Endothelial cell of umbilical vein (primary cell): ENCODE measurements at regions not wholly inside any gene's neighbourhood (a gene's known extent, or its start where the extent isn't known, plus 50 kb on each side); places are given as distances from the start of the nearest gene placed in this dataset.

ENCODE experiments used
- BruUV-seq: library from RNA; stranded (reverse); fragments of 400-500 nt; replicated peaks from 2 replicates; lab custom pipeline; 2021; lab: Mats Ljungman, UMichigan
- CTCF ChIA-PET: fragments of 300-600, 350-600 bp; sonication (Branson Sonifier 250); formaldehyde crosslinking; loops from one replicate; lab custom pipeline; 2021; ENCODE audit warnings: antibody characterized with exemption, inconsistent platforms; lab: Charles Lee
- POLR2A ChIA-PET: fragments of 300-600, 350-600 bp; sonication (Branson Sonifier 250); formaldehyde crosslinking; loops from one replicate; lab custom pipeline; 2021; ENCODE audit warnings: antibody characterized with exemption, inconsistent platforms; lab: Charles Lee
- DNase-seq: peaks from one replicate; pipeline ENCODE4 v3.0.0-alpha.2; 2011; ENCODE audit warnings: low read depth, low spot score
- FAIRE-seq: peaks from 2 replicates; lab custom pipeline; 2011; peaks lifted over from hg19 to GRCh38; lab: Jason Lieb, UNC
- H2AFZ ChIP-seq: 2 replicates; pipeline ENCODE4 v1.6.0; 2012; ENCODE audit warnings: low read depth, low read length, control low read depth, inconsistent platforms
- H3K27ac ChIP-seq: 2 replicates; pipeline ENCODE4 v1.5.1; 2011; ENCODE audit warnings: low read depth, mild to moderate bottlenecking, control low read depth, low read length, moderate library complexity; ENCODE audit not compliant: insufficient read depth
- H3K27me3 ChIP-seq, 2 experiments: 2 replicates each; pipeline versions ENCODE4 v1.6.0 to v1.6.1; 2011; ENCODE audit warnings: low read length in 2 of 2, mixed read lengths in 1 of 2; ENCODE audit not compliant: control insufficient read depth in 2 of 2, insufficient read depth in 2 of 2
- H3K36me3 ChIP-seq, 2 experiments: 2 replicates in 1 of 2; 3 replicates in 1 of 2; pipeline ENCODE4 v1.5.1; 2011; ENCODE audit warnings: low read length in 2 of 2, mild to moderate bottlenecking in 1 of 2, moderate library complexity in 1 of 2; ENCODE audit not compliant: control insufficient read depth in 2 of 2, insufficient read depth in 2 of 2; ENCODE audit errors: extremely low read depth in 1 of 2
- H3K4me1 ChIP-seq: 3 replicates; pipeline ENCODE4 v1.5.1; 2011; ENCODE audit warnings: mild to moderate bottlenecking, low read length; ENCODE audit not compliant: control insufficient read depth, insufficient read depth; ENCODE audit errors: extremely low read depth
- H3K4me2 ChIP-seq: 2 replicates; pipeline ENCODE4 v1.6.1; 2011; ENCODE audit warnings: low read length, control low read depth, mixed read lengths; ENCODE audit not compliant: insufficient read depth
- H3K4me3 ChIP-seq, 3 experiments: fragments of 200-600 bp in 1 of 3; sonication (generic), shearing (Covaris generic) in 1 of 3; replicated peaks in 1 of 3; 2 replicates each; pipeline ENCODE4 v1.5.1; 2011 to 2016; ENCODE audit warnings: control low read depth in 3 of 3, low read length in 3 of 3, mild to moderate bottlenecking in 2 of 3, inconsistent platforms in 1 of 3, low read depth in 1 of 3, moderate library complexity in 1 of 3; ENCODE audit not compliant: insufficient read depth in 1 of 3
- H3K79me2 ChIP-seq: 2 replicates; pipeline ENCODE4 v1.6.0; 2012; ENCODE audit warnings: low read length, inconsistent platforms; ENCODE audit not compliant: control insufficient read depth, insufficient read depth
- H3K9ac ChIP-seq: replicated peaks from 2 replicates; pipeline ENCODE3; 2011; ENCODE audit warnings: low read length, control low read depth; ENCODE audit not compliant: insufficient read depth; ENCODE audit errors: extremely low read depth
- H3K9me1 ChIP-seq: replicated peaks from 3 replicates; pipeline ENCODE4 v1.6.0; 2011; ENCODE audit warnings: mild to moderate bottlenecking, low read length; ENCODE audit not compliant: control insufficient read depth, insufficient read depth; ENCODE audit errors: extremely low read depth
- H3K9me3 ChIP-seq: replicated peaks from 2 replicates; pipeline ENCODE4 v1.5.1; 2012; ENCODE audit warnings: low read length, inconsistent platforms; ENCODE audit not compliant: control insufficient read depth, insufficient read depth
- H4K20me1 ChIP-seq: replicated peaks from 2 replicates; pipeline ENCODE3; 2011; ENCODE audit warnings: mild to moderate bottlenecking, low read length; ENCODE audit not compliant: control insufficient read depth, insufficient read depth; ENCODE audit errors: extremely low read depth
- CTCF ChIP-seq, 2 donors: IDR thresholded peaks; 1 replicate in 1 of 2; 2 replicates in 1 of 2; pipeline ENCODE4 v1.5.1; 2011; ENCODE audit warnings: low read length in 2 of 2, mild to moderate bottlenecking in 2 of 2, moderate library complexity in 2 of 2, control low read depth in 1 of 2, inconsistent platforms in 1 of 2, low read depth in 1 of 2; ENCODE audit not compliant: insufficient read depth in 1 of 2; ENCODE audit errors: extremely low read depth in 1 of 2
- EZH2 ChIP-seq: IDR thresholded peaks from 2 replicates; pipeline ENCODE4 v1.6.1; 2012; ENCODE audit warnings: borderline replicate concordance, low read depth, mild to moderate bottlenecking, moderate library complexity, low read length, inconsistent platforms; ENCODE audit not compliant: severe bottlenecking
- FOS ChIP-seq: IDR thresholded peaks from 2 replicates; pipeline ENCODE4 v1.6.1; 2011; ENCODE audit warnings: mild to moderate bottlenecking, low read length, moderate library complexity, borderline replicate concordance; ENCODE audit not compliant: insufficient read depth
- GATA2 ChIP-seq: IDR thresholded peaks from 2 replicates; pipeline ENCODE4 v1.7.0; 2011; ENCODE audit warnings: low read depth, mild to moderate bottlenecking, moderate library complexity, mixed read lengths, low read length; ENCODE audit not compliant: insufficient read length, insufficient read depth
- JUN ChIP-seq: IDR thresholded peaks from 2 replicates; pipeline ENCODE4 v1.6.1; 2011; ENCODE audit warnings: borderline replicate concordance, low read depth; ENCODE audit not compliant: insufficient read length, insufficient read depth
- MAX ChIP-seq: IDR thresholded peaks from 2 replicates; pipeline ENCODE4 v1.6.1; 2011; ENCODE audit not compliant: insufficient read depth, insufficient read length
- MYC ChIP-seq: IDR thresholded peaks from one replicate; pipeline ENCODE4 v1.6.1; 2011; ENCODE audit warnings: mild to moderate bottlenecking, low read depth, low read length
- POLR2A ChIP-seq: IDR thresholded peaks from 2 replicates; pipeline ENCODE4 v1.6.1; 2012; ENCODE audit warnings: low read depth, mild to moderate bottlenecking, control low read depth, low read length
- POLR2AphosphoS5 ChIP-seq: IDR thresholded peaks from 2 replicates; pipeline ENCODE4 v1.6.1; 2012; ENCODE audit warnings: low read depth, mild to moderate bottlenecking, control low read depth, low read length, moderate library complexity; ENCODE audit not compliant: insufficient read depth
- dilution Hi-C: fragments of 300-500 bp; cut with MboI; formaldehyde crosslinking; loops from one replicate; pipeline ENCODE4 v1.15.0; 2019; ENCODE audit warnings: low sequenced_read_pairs; ENCODE audit not compliant: extremely low pct_ligation_motif_present
- intact Hi-C: fragments of 100-400 bp; cut with micrococcal nuclease; formaldehyde crosslinking; loops from one replicate; pipeline ENCODE4 v1.10.0; 2022

GRCh38 chr6:148223424-148223842, 119.2 kb upstream of the SASH1 start:
- no peaks in the 10 kb centered on the region for H4K20me1 ChIP-seq
- no peak overlapping the region for H3K27ac ChIP-seq
- POLR2A ChIA-PET = no interaction called here
- peak; percentile 28 for DNase-seq
- no TSS peak for BruUV-seq
- intact Hi-C loops (no loop called here), dilution Hi-C loops (no loop called here)
- no peak overlapping the region for H3K9ac ChIP-seq
- H3K9me3 ChIP-seq = no peaks in the 10 kb centered on the region
- CTCF ChIA-PET = interaction anchor here (0.9 to 1.5 kb wide), 7 partner anchors 9 to 91 kb away, joined by 3 to 6 read pairs (median 3); no protein-coding TSS in a partner anchor
- no peaks in the 10 kb centered on the region for H3K27me3 ChIP-seq
- no peaks in the 10 kb centered on the region for H3K79me2 ChIP-seq
- H3K4me1 ChIP-seq = no peaks in the 10 kb centered on the region
- no peaks in the 10 kb centered on the region for H3K36me3 ChIP-seq
- no peak overlapping the region for H3K4me2 ChIP-seq
- no peaks in the 10 kb centered on the region for H3K9me1 ChIP-seq
- H3K4me3 ChIP-seq = no peak overlapping the region
- TF ChIP-seq MAX (no peak), FOS (peak; percentile 83)
- H2AFZ ChIP-seq = no peak overlapping the region
- no peak for FAIRE-seq

- POLR2A ChIA-PET = no interaction called here
- no peak for FAIRE-seq
These were observed 116.8 kb upstream of the SASH1 start for GRCh38 chr6:148225871-148226270.

More at GRCh38 chr6:148225871-148226270, 116.8 kb upstream of the SASH1 start:
- H3K9me3 ChIP-seq = no peaks in the 10 kb centered on the region
- no peak overlapping the region for H3K27ac ChIP-seq
- no peak overlapping the region for H3K9ac ChIP-seq
- intact Hi-C loops = no loop called here
- no peaks in the 10 kb centered on the region for H3K4me1 ChIP-seq
- H3K27me3 ChIP-seq = no peaks in the 10 kb centered on the region
- H3K4me3 ChIP-seq = no peak overlapping the region
- no peak overlapping the region for H3K4me2 ChIP-seq
- CTCF ChIA-PET = interaction anchor here (1.3 kb wide), 1 partner anchor 12 kb away, joined by 3 read pairs; no protein-coding TSS in a partner anchor
- no peaks in the 10 kb centered on the region for H4K20me1 ChIP-seq
- H3K9me1 ChIP-seq = no peaks in the 10 kb centered on the region
- H3K79me2 ChIP-seq = no peaks in the 10 kb centered on the region
- dilution Hi-C loops = no loop called here
- TF ChIP-seq POLR2A = no peak
- TF ChIP-seq GATA2 = no peak
- no peak for TF ChIP-seq EZH2
- no peak for TF ChIP-seq MYC
- TF ChIP-seq FOS = no peak
- TF ChIP-seq MAX = no peak
- no peak for TF ChIP-seq POLR2AphosphoS5
- TF ChIP-seq CTCF (IDR thresholded peaks at IDR 0.05; ENCODE audit: extremely low read depth in 1 of 2, insufficient read depth in 1 of 2, low read depth in 1 of 2, low read length in 2 of 2) = no peak
- TF ChIP-seq JUN = no peak
- no peak for DNase-seq
- H2AFZ ChIP-seq = no peak overlapping the region
- no peaks in the 10 kb centered on the region for H3K36me3 ChIP-seq
- BruUV-seq = no TSS peak
